Osteoblast (primary cell): ENCODE measurements at regions not wholly inside any gene's neighbourhood (a gene's known extent, or its start where the extent isn't known, plus 50 kb on each side); places are given as distances from the start of the nearest gene placed in this dataset.

Experiments used
- DNase-seq: peaks from one replicate; pipeline ENCODE4 v3.0.0; 2011; ENCODE audit warnings: low spot score, mixed read lengths; ENCODE audit not compliant: insufficient read length; ENCODE audit errors: missing footprints
- H2AFZ ChIP-seq: 2 replicates; pipeline ENCODE4 v1.6.0; 2011; ENCODE audit warnings: mild to moderate bottlenecking, low read length
- H3K27ac ChIP-seq: 2 replicates; pipeline ENCODE4 v1.5.1; 2011; ENCODE audit warnings: mild to moderate bottlenecking, low read depth, low read length, moderate library complexity
- H3K27me3 ChIP-seq: 2 replicates; pipeline ENCODE4 v1.6.0; 2012; ENCODE audit warnings: mild to moderate bottlenecking, control low read depth, inconsistent platforms, low read length, moderate library complexity; ENCODE audit not compliant: insufficient read depth
- H3K36me3 ChIP-seq: 2 replicates; pipeline ENCODE4 v1.5.1; 2011; ENCODE audit warnings: mild to moderate bottlenecking, low read length, control low read depth, moderate library complexity; ENCODE audit not compliant: insufficient read depth
- H3K4me1 ChIP-seq: 2 replicates; pipeline ENCODE4 v1.5.1; 2011; ENCODE audit warnings: mild to moderate bottlenecking, low read length, control low read depth, moderate library complexity; ENCODE audit not compliant: insufficient read depth
- H3K4me2 ChIP-seq: 2 replicates; pipeline ENCODE4 v1.6.0; 2011; ENCODE audit warnings: mild to moderate bottlenecking, low read length; ENCODE audit not compliant: insufficient read depth
- H3K4me3 ChIP-seq: fragments of 200-600 bp; sonication (generic); 3 replicates; pipeline ENCODE4 v1.5.1; 2012; ENCODE audit warnings: mild to moderate bottlenecking, low read length, inconsistent platforms; ENCODE audit not compliant: insufficient read depth
- H3K79me2 ChIP-seq: 2 replicates; pipeline ENCODE4 v1.6.0; 2012; ENCODE audit warnings: mild to moderate bottlenecking, low read length, control low read depth, inconsistent platforms; ENCODE audit not compliant: insufficient read depth
- H3K9me3 ChIP-seq: 2 replicates; pipeline ENCODE4 v1.5.1; 2011; ENCODE audit warnings: low read depth, low read length, control low read depth
- H4K20me1 ChIP-seq: 2 replicates; pipeline ENCODE4 v1.6.0; 2012; ENCODE audit warnings: mild to moderate bottlenecking, low read length, control low read depth; ENCODE audit not compliant: insufficient read depth
- TF ChIP-seq, protein P1 (sequence below): IDR thresholded peaks from 2 replicates; pipeline ENCODE4 v1.5.1; 2011; ENCODE audit warnings: mild to moderate bottlenecking, low read depth, low read length, moderate library complexity; ENCODE audit errors: extremely low read depth

DNA sequence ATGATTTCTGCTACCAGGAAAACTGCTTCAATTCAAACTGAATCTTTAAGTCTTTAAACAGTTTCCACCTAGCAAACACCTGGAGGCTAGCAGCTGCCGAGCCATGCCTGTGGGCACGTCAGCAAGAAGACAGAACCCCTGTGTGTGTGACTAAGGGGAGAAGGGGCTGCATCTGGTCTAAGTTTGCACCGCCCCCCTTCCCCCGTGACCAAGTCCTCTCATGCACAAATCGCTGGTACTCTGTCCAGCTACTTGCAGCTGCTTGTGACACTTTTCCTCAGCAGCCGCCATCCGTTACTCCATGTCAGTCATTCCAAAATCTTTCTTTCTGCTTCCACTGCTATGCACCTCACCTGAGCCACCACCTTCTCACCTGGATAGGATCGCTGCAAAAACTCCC lies 355.0 kb downstream of the SS18 start:
- H3K4me2 ChIP-seq = no peak overlapping the region
- no peaks in the 10 kb centered on the region for H3K27me3 ChIP-seq
- TF ChIP-seq, protein P1, sequence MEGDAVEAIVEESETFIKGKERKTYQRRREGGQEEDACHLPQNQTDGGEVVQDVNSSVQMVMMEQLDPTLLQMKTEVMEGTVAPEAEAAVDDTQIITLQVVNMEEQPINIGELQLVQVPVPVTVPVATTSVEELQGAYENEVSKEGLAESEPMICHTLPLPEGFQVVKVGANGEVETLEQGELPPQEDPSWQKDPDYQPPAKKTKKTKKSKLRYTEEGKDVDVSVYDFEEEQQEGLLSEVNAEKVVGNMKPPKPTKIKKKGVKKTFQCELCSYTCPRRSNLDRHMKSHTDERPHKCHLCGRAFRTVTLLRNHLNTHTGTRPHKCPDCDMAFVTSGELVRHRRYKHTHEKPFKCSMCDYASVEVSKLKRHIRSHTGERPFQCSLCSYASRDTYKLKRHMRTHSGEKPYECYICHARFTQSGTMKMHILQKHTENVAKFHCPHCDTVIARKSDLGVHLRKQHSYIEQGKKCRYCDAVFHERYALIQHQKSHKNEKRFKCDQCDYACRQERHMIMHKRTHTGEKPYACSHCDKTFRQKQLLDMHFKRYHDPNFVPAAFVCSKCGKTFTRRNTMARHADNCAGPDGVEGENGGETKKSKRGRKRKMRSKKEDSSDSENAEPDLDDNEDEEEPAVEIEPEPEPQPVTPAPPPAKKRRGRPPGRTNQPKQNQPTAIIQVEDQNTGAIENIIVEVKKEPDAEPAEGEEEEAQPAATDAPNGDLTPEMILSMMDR = no peak
- no peak overlapping the region for H3K4me3 ChIP-seq
- DNase-seq = no peak
- no peak overlapping the region for H3K27ac ChIP-seq
- no peaks in the 10 kb centered on the region for H4K20me1 ChIP-seq
- no peaks in the 10 kb centered on the region for H3K9me3 ChIP-seq
- H3K36me3 ChIP-seq = no peaks in the 10 kb centered on the region
- no peaks in the 10 kb centered on the region for H3K79me2 ChIP-seq
- H2AFZ ChIP-seq = no peak overlapping the region
- peaks cover 6% of the 10 kb centered on the region for H3K4me1 ChIP-seq

DNA sequence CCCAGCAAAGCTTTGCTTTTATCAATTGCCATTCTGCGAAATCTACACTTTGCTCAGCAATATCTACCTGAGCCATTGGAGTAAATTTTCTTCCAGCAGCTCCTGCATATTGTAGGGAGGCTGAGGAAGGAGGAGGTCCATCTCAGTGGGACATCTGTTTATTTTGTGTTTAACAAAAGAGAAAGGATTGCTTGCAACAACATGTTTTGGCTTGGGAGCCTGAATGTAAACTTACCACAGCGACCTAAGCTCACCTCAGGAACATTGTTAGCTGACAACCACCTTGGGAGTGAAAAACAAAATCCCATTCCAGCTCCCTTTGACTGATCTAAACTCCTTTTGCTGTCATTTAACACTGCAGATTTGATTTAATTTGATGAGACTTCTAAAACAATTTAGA lies 356.1 kb downstream of the SS18 start:
- Histone ChIP-seq H3K36me3 (no peaks in the 10 kb centered on the region), H2AFZ (no peak overlapping the region), H3K79me2 (no peaks in the 10 kb centered on the region), H3K9me3 (no peaks in the 10 kb centered on the region), H3K4me1 (peaks cover 6% of the 10 kb centered on the region), H3K27me3 (no peaks in the 10 kb centered on the region), H4K20me1 (no peaks in the 10 kb centered on the region), H3K4me2 (no peak overlapping the region), H3K27ac (no peak overlapping the region), H3K4me3 (no peak overlapping the region)
- TF ChIP-seq, protein P1 = no peak
- no peak for DNase-seq

DNA sequence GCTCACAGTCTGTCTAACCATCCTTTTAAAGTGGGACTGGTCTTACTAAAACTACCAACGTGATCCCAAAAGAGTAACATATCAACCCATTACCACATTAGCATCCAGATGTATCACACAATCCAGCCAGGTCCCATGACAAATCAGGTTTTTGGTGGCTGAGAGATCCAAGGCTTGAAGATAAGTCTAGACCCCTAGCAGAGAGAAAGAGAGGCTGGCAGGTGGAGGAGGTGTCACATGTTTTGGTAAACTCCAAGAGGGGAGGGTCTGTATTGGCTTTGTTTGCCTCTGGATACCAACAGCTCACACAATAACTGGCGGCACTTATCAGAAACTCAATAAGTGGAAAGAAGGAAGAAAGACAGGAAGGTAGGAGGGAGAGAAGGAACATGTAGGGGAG lies 357.6 kb downstream of the SS18 start:
- DNase-seq = no peak
- peaks cover 6% of the 10 kb centered on the region for H3K4me1 ChIP-seq
- H3K27me3 ChIP-seq = no peaks in the 10 kb centered on the region
- no peak overlapping the region for H3K27ac ChIP-seq
- no peaks in the 10 kb centered on the region for H3K9me3 ChIP-seq
- TF ChIP-seq, protein P1 = no peak
- H4K20me1 ChIP-seq = no peaks in the 10 kb centered on the region
- no peaks in the 10 kb centered on the region for H3K36me3 ChIP-seq
- H2AFZ ChIP-seq = no peak overlapping the region
- H3K79me2 ChIP-seq = no peaks in the 10 kb centered on the region
- H3K4me2 ChIP-seq = no peak overlapping the region
- H3K4me3 ChIP-seq = no peak overlapping the region

DNA sequence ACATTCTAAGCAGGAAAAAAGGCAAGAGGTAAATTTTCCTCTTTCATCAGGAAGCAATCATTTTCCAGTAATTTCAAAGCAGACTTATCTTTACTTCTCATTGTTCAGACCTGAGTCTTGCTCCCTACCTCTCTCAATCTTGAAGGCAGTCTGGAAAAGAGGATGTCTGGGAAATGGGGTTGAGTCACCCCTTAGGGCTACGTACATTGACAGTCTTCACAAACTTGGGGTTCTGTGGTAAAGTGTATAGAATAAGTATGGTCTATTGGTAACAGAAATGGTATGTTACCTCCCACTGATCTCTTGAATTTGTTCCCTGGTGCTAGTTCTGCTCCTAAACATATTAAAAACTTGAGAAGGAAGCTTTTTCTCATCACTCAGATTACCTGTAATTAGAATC lies 361.3 kb downstream of the SS18 start:
- no peaks in the 10 kb centered on the region for H4K20me1 ChIP-seq
- TF ChIP-seq, protein P1 = no peak
- DNase-seq = no peak

More for the DNA sequence above, 361.3 kb downstream of the SS18 start:
- H3K9me3 ChIP-seq = no peaks in the 10 kb centered on the region
- H3K36me3 ChIP-seq = no peaks in the 10 kb centered on the region
- no peak overlapping the region for H3K27ac ChIP-seq
- no peaks in the 10 kb centered on the region for H3K27me3 ChIP-seq
- H3K4me3 ChIP-seq = no peak overlapping the region
- H3K4me1 ChIP-seq = no peaks in the 10 kb centered on the region
- no peaks in the 10 kb centered on the region for H3K79me2 ChIP-seq
- no peak overlapping the region for H3K4me2 ChIP-seq
- H2AFZ ChIP-seq = no peak overlapping the region
